Ovary (tissue), 7 donors: ENCODE measurements at regions not wholly inside any gene's neighbourhood (a gene's known extent, or its start where the extent isn't known, plus 50 kb on each side); places are given as distances from the start of the nearest gene placed in this dataset.

Experiments
- DNase-seq, 5 donors: peaks; one replicate each; pipeline ENCODE4 v3.0.0-alpha.2; 2019 to 2020
- H3K27ac ChIP-seq, 2 donors: fragments of 200-600 bp; one replicate each; pipeline versions ENCODE4 v1.5.1 to v1.8.0; 2019 to 2022
- H3K27me3 ChIP-seq: fragments of 200-600 bp; one replicate; pipeline ENCODE4 v1.8.0; 2022
- H3K36me3 ChIP-seq: fragments of 200-600 bp; sonication (generic); one replicate; pipeline ENCODE4 v1.5.1; 2019
- H3K4me1 ChIP-seq: one replicate; pipeline ENCODE4 v1.8.1; 2013; ENCODE audit warnings: mild to moderate bottlenecking, moderate library complexity; ENCODE audit not compliant: insufficient read depth
- H3K4me3 ChIP-seq: fragments of 200-600 bp; sonication (generic); one replicate; pipeline ENCODE4 v1.5.1; 2017
- H3K9me3 ChIP-seq, 2 donors: fragments of 200-600 bp in 1 of 2; sonication (generic) in 1 of 2; one replicate each; pipeline versions ENCODE4 v1.5.1 to v1.8.1; 2013 to 2019; ENCODE audit warnings: mild to moderate bottlenecking in 1 of 2, moderate library complexity in 1 of 2
- EP300 ChIP-seq: sonication (generic); formaldehyde crosslinking; IDR thresholded peaks from one replicate; pipeline ENCODE4 v1.6.1; 2017; ENCODE audit warnings: antibody characterized with exemption
- POLR2A ChIP-seq: fragments of 450-650 bp; IDR thresholded peaks from one replicate; pipeline ENCODE4 v1.6.1; 2017; ENCODE audit warnings: antibody characterized with exemption, mild to moderate bottlenecking, moderate library complexity
- WGBS, 3 donors: extraction: QIAGEN DNeasy Blood & Tissue Kit in 1 of 3; methylation state at CpG; one replicate each; pipeline versions ENCODE4 v1.1.5 to v1.1.7; 2013 to 2017; 5-methylcytosine and 5-hydroxymethylcytosine counted together
- intact Hi-C, 4 donors: fragments of 100-400 bp; cut with DNase I; formaldehyde crosslinking; loops; one replicate each; pipeline versions ENCODE4 v1.11.0 to v1.15.1; 2022 to 2023
- TF ChIP-seq, protein P1 (sequence below), 3 donors: fragments of 450-650 bp in 2 of 3; fragments of 200-600 bp in 1 of 3; IDR thresholded peaks; one replicate each; pipeline versions ENCODE4 v1.5.1 to v1.8.0; 2016 to 2022; ENCODE audit warnings: antibody characterized with exemption in 3 of 3, mild to moderate bottlenecking in 1 of 3
- donor health status: DM: no; HTN: no; CAD: no; lungs with moderate emphysema.
- donor health status: DM: no; HTN: no; CAD: no.
- donor health status: Bipolar disorder and iron deficiency.
- donor health status: DM: no; HTN: no; CAD: no.
- donor health status: DM: yes; HTN: yes; CAD: no.

DNA sequence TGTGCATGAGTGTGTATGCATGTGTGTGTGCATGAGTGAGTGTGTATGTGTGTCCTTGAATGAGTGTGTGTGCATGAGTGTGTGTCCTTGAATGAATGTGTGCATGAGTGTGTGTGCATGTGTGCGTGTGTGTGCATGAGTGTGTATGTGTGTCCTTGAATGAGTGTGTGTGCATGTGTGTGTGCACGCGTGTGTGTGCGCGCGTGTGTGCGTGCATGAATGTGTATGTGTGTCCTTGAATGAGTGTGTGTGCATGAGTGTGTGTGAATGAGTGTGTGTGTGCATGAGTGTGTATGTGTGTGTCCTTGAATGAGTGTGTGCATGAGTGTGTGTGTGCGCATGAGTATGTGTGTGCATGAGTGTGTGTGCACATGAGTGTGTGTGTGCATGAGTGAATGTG is 271.9 kb downstream of the RNF144A start:
- Histone ChIP-seq H3K27ac (no peak overlapping the region), H3K4me3 (no peak overlapping the region), H3K27me3 (no peaks in the 10 kb centered on the region), H3K4me1 (no peaks in the 10 kb centered on the region), H3K9me3 (no peaks in the 10 kb centered on the region), H3K36me3 (no peaks in the 10 kb centered on the region)
- TF ChIP-seq, protein P1, sequence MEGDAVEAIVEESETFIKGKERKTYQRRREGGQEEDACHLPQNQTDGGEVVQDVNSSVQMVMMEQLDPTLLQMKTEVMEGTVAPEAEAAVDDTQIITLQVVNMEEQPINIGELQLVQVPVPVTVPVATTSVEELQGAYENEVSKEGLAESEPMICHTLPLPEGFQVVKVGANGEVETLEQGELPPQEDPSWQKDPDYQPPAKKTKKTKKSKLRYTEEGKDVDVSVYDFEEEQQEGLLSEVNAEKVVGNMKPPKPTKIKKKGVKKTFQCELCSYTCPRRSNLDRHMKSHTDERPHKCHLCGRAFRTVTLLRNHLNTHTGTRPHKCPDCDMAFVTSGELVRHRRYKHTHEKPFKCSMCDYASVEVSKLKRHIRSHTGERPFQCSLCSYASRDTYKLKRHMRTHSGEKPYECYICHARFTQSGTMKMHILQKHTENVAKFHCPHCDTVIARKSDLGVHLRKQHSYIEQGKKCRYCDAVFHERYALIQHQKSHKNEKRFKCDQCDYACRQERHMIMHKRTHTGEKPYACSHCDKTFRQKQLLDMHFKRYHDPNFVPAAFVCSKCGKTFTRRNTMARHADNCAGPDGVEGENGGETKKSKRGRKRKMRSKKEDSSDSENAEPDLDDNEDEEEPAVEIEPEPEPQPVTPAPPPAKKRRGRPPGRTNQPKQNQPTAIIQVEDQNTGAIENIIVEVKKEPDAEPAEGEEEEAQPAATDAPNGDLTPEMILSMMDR (IDR thresholded peaks at IDR 0.05), result no peak
- TF ChIP-seq POLR2A (no peak), EP300 (no peak)
- intact Hi-C loops, result no loop called here
- no peak for DNase-seq
- 59 to 99% (median 61%) methylated on average over 8 of the region's 8 CpGs for WGBS, 3 donors

GRCh38 chr2:7190587-7191324 is 273.5 kb downstream of the RNF144A start:
- 36 to 67% (median 57%) methylated on average over 5 of the region's 5 CpGs for WGBS, 3 donors
- TF ChIP-seq POLR2A, result no peak
- TF ChIP-seq, protein P1 (IDR thresholded peaks at IDR 0.05), result no peak

DNA sequence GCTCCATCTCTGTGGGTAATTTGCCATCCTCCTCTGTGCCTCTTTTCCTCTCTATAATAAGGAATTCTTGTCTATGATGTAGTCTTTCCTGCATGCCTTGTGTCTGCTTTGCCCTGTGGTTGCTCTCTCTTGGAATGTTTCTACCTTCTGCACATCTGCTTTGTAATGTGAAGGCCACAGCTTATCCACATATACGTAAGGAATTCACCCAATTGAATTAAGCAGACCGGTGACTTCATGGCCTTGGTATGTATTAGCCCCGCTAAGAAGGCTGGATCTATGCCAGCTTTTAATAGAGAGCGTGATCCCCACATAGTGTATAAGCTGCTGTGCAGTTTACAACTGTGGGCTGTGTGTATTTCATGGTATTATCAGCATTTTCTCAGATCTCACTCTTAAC is 274.7 kb downstream of the RNF144A start:
- TF ChIP-seq, protein P1 (IDR thresholded peaks at IDR 0.05), result no peak
- no peak for TF ChIP-seq EP300
- TF ChIP-seq POLR2A, result no peak
- no peak overlapping the region for H3K27ac ChIP-seq
- DNase-seq, result no peak
- H3K4me1 ChIP-seq, result no peaks in the 10 kb centered on the region
- no peaks in the 10 kb centered on the region for H3K9me3 ChIP-seq
- no peaks in the 10 kb centered on the region for H3K36me3 ChIP-seq
- no peak overlapping the region for H3K4me3 ChIP-seq
- no peaks in the 10 kb centered on the region for H3K27me3 ChIP-seq
- intact Hi-C loops, result no loop called here
- 5 to 17% (median 14%) methylated on average over 4 of the region's 4 CpGs for WGBS, 3 donors

More at GRCh38 chr2:7190587-7191324, 273.5 kb downstream of the RNF144A start:
- H3K4me1 ChIP-seq, result no peaks in the 10 kb centered on the region
- no peaks in the 10 kb centered on the region for H3K9me3 ChIP-seq
- H3K27ac ChIP-seq, result no peak overlapping the region
- DNase-seq, result no peak
- H3K27me3 ChIP-seq, result no peaks in the 10 kb centered on the region
- intact Hi-C loops, result no loop called here
- H3K36me3 ChIP-seq, result no peaks in the 10 kb centered on the region
- H3K4me3 ChIP-seq, result no peak overlapping the region

GRCh38 chr2:7193457-7193856 is 276.2 kb downstream of the RNF144A start:
- Histone ChIP-seq H3K9me3 (no peaks in the 10 kb centered on the region), H3K36me3 (no peaks in the 10 kb centered on the region), H3K4me3 (no peak overlapping the region), H3K27me3 (no peaks in the 10 kb centered on the region), H3K4me1 (no peaks in the 10 kb centered on the region), H3K27ac (no peak overlapping the region)
- no peak for DNase-seq
- intact Hi-C loops, result no loop called here
- TF ChIP-seq, protein P1 (IDR thresholded peaks at IDR 0.05), result no peak
- TF ChIP-seq EP300, result no peak
- TF ChIP-seq POLR2A, result no peak
